ENCODE measurements at regions not wholly inside any gene's neighbourhood (a gene's known extent, or its start where the extent isn't known, plus 50 kb on each side); places are given as distances from the start of the nearest gene placed in this dataset.

GRCh38 chr3:30945291-30945690 lies 50.8 kb upstream of the GADL1 start:
- DNase-seq (ENCODE audit: low spot score) = no peak

GRCh38 chr3:30948426-30948825 lies 54.0 kb upstream of the GADL1 start:
- no peak for DNase-seq (ENCODE audit: low spot score)

- no peak for DNase-seq (ENCODE audit: low spot score)
Measured at GRCh38 chr3:30951826-30952225, 57.4 kb upstream of the GADL1 start.

GRCh38 chr3:30952786-30953185 lies 58.3 kb upstream of the GADL1 start:
- DNase-seq (ENCODE audit: low spot score) = no peak

DNA sequence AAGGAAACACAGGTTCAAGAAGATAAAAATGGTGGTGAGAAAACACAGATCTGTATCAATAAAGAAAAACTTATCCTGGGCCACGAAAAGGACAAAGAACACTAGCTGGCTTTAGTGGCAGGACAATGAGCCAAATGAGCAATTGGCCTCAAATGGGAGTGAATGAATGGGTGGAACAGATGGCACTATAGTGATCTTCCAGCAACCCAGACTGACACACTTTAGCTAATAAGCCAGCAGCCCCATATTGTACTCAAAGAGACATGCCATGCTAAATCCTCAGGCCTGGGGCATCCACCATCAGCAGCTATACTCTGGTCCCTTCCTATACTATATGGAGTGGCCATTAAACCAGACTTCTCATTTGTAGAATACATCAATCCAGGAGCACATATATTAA lies 60.0 kb upstream of the GADL1 start:
- DNase-seq (ENCODE audit: low spot score) = no peak

GRCh38 chr3:30962084-30962483 lies 67.6 kb upstream of the GADL1 start:
- DNase-seq (ENCODE audit: low spot score) = no peak

GRCh38 chr3:30962493-30962892 lies 68.0 kb upstream of the GADL1 start:
- no peak for DNase-seq (ENCODE audit: low spot score)

GRCh38 chr3:30963223-30963722 lies 68.8 kb upstream of the GADL1 start:
- DNase-seq (ENCODE audit: low spot score) = no peak

- DNase-seq (ENCODE audit: low spot score) = no peak
Measured at GRCh38 chr3:30964612-30965011, 70.2 kb upstream of the GADL1 start.

DNA sequence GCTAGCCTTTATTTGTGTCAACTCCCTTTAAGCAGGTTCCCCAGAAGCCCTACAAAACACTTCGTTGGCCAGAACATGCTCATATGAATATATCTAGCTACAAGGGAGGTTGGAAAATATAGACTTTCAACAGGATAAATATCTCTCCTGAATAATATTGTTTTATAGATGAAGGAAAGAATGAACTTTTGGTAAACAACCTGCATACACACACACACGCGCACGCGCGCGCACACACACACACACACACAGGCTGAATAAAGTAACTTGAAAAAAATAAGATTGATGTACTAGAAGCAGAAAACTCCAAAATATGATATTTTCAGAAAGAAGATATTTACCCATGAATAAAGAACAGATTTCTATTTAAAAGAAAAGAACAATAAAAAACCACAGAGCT lies 72.4 kb upstream of the GADL1 start:
- no peak for DNase-seq (ENCODE audit: low spot score)

- DNase-seq (ENCODE audit: low spot score) = no peak
Measured at GRCh38 chr3:30970183-30970582, 75.7 kb upstream of the GADL1 start.

DNA sequence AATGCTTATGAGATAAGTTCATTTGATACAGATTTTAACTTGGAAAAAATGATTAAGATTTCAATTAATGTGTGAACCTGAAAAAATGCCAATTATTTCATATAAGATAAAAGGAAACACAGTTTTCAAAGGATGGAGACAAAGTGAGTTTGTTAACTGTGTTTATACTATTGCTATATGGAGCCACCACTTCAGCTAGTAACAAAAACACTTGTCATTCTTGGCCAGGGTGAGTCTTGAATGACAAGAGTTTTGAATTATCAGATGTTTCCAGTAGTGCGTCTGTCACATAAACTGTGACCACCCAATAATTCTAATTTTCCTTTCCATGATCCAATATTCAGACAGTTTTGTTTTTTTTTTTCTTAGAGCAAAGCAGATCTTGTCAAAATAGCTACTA lies 78.0 kb upstream of the GADL1 start:
- DNase-seq (ENCODE audit: low spot score) = no peak

- no peak for DNase-seq (ENCODE audit: low spot score)
Measured at GRCh38 chr3:30974071-30974470, 79.6 kb upstream of the GADL1 start.

DNA sequence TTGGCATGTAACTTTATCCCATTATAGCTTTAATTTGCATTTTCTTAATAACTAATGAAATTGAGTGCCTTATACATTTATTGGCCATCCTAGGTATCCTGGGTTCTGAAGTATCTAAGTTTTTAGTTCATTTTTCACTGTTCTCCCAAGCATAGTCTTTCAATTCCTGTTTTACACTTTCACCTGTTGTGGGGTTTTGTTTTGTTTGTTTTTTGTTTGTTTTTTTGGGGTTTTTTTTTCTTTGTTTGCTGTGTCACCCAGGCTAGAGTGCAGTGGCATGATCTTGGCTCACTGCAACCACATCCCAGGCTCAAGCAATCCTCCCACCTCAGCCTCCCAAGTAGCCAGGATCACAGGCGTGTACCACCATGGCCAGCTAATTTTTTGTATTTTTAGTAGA lies 83.1 kb upstream of the GADL1 start:
- no peak for DNase-seq (ENCODE audit: low spot score)

DNA sequence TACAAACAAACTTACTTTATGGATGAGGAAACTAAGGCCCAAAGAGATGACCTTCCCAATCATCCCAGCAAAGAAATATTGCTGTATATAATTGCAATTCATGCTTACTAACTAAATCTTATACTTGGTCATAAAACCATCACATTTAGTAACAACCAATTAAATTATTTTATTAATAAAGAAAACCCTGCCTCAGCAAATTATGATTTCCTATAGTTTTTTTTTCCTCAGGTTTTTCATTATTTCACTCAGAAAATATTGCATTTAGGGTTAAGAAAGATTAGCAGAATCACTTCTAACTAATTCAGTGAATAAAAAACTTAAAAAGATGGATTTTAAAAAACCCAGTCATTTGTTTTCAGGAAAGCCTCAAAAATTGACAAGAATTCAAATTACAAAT lies 86.5 kb upstream of the GADL1 start:
- no peak for DNase-seq (ENCODE audit: low spot score)

- no peak for DNase-seq (ENCODE audit: low spot score)
Measured at GRCh38 chr3:30982416-30983075, 88.1 kb upstream of the GADL1 start.

DNA sequence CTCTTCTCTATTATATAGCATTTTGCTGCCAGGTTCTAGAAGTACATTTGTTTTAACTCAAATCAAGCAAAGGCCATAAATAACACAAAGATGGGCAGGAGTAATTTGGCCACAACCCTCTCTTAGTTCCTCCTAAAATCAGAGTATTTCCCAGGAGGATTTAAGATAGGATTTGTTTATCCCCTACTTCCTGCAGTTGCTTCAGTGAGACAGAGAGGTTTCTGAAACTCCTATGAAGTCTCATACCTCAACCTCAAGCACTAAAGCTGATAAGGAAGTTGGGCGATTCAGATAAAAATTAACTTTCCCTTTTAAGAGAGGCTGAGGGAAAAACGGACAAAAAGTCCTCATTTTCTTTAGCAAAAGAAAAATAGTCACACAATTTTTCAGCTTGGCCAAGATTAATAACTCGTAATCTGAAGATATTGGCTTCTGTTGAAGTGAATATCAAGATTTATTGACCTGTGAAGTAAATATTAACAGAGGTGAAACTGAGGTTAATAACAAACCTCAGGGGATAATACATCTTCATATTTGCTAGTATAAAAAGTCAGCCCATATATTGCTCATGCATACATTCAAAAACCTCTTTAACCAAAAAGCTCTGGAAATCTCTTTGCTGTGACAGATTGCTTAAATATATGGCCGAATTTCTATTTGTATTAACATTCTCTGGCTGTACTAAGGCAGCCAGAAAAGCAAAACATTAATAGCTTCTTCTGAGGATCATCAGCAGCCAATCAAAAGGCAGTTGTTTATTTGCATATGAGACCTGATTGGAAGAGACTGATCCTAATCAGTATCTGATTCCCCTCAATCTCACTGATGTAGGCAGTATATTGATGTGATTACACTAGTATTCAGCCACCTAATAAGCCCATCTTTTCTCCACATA lies 90.6 kb upstream of the GADL1 start:
- DNase-seq (ENCODE audit: low spot score) = peak; percentile 14

DNA sequence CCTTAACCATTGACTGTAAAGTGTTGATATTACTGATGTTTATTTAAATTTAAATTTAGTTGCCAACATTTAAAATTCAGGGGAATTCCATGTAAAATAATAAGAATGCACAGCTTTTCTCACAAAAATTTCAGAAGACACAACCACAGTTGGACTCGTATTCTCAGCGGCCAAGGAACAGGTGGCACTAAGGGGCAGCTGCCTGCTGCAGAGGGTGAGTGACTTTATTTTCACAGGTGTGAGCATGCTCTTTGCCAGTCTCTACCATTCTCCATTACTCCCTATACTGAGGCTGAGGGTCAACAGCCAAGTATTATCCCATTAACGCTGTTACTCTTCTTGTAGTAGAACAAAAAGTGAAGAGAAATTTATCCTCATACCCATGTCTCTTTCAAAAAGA lies 92.1 kb upstream of the GADL1 start:
- no peak for DNase-seq (ENCODE audit: low spot score)

DNA sequence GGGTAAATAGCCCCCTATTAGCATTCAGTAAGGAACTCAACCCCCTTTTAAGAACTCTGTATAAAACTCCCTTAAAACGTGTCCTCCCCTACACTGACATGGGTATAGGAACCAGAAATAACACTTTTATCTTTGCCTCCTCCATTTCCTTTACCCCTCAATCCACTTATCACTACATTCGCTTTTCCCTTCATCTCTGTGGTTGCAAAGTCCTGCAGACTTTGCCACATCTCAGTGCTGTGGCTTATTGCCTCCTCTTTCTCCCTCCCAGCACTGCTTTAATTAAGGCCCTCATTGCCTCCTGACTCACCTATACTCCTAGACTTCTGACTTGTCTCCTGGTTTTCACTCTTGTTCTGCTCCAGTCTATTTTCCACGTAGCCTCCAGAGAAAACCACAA lies 94.3 kb upstream of the GADL1 start:
- DNase-seq (ENCODE audit: low spot score) = no peak

- no peak for DNase-seq (ENCODE audit: low spot score)
Measured at GRCh38 chr3:30989276-30990030, 95.0 kb upstream of the GADL1 start.

DNA sequence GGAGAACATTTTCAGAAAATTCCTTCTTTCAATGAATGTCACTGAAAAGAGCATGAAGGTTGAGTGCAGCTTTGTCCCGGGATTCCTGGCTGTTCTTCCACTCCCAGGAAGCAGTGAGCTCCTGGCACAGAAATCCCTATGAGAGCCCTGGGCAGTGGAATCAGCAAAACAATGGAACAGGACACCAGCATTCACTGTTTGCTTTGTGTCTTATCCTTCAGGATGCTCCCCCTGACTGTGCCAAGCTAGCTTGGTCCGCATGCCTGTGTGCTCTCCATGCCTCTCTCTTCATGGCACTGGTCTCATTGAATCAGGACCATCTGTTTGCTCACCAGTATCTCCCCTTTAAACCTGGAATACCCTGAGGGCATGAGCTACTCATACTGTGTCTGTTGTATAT lies 102.0 kb upstream of the GADL1 start:
- peak; percentile 22 for DNase-seq (ENCODE audit: low spot score)

DNA sequence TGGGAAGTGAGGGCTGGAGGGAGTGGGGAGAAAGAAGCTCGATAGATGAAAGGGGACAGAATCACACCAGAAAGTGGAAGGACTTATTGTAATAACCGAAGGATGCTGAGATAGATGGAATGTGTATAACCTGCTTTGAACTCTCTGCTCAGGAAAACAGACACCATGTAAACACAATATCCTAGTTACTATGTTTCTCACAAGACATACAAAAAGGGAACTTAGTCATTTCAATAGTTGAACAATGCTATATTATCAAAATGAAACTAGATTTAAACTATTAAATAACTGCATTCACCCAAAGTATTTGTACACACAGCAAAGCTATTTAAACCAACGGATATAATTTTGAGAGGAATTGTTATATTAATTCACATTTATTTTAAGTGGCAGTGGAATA lies 108.3 kb upstream of the GADL1 start:
- DNase-seq (ENCODE audit: low spot score) = no peak
